ENCODE measurements at regions not wholly inside any gene's neighbourhood (a gene's known extent, or its start where the extent isn't known, plus 50 kb on each side); places are given as distances from the start of the nearest gene placed in this dataset.

GRCh38 chr18:37669991-37670534 lies 104.5 kb upstream of the CELF4 start:
- POLR2A ChIA-PET (ENCODE audit: unreplicated experiment) = no interaction called here
- no peak for DNase-seq

GRCh38 chr18:37668971-37669747 lies 103.6 kb upstream of the CELF4 start:
- Histone ChIP-seq H4K20me1 (ENCODE audit: low read length) (no peaks in the 10 kb centered on the region), H3K9ac (ENCODE audit: low read length) (no peak overlapping the region), H2AFZ (ENCODE audit: low read length) (no peak overlapping the region), H3K27ac (ENCODE audit: low read length) (no peak overlapping the region), H3K36me3 (ENCODE audit: low read depth, low read length) (no peaks in the 10 kb centered on the region), H3K4me3 (ENCODE audit: low read length) (no peak overlapping the region), H3K9me3 (ENCODE audit: low read length) (no peaks in the 10 kb centered on the region), H3F3A (ENCODE audit: low read length, unreplicated experiment) (no peaks in the 10 kb centered on the region), H3K9me2 (replicated peaks; ENCODE audit: low read length) (no peaks in the 10 kb centered on the region), H3K4me2 (ENCODE audit: low read length) (no peak overlapping the region), H3K4me1 (ENCODE audit: insufficient read depth, low read length) (no peaks in the 10 kb centered on the region), H3K79me2 (ENCODE audit: low read length) (no peaks in the 10 kb centered on the region), H3K27me3 (ENCODE audit: low read length) (no peaks in the 10 kb centered on the region)
- ATAC-seq = no peak
- POLR2A ChIA-PET (ENCODE audit: unreplicated experiment) = no interaction called here
- no peak for DNase-seq
- CTCF ChIA-PET = no interaction called here
- no TSS peak for BruUV-seq (replicated peaks)
- no peak for TF ChIP-seq EZH2phosphoT487 (IDR thresholded peaks at IDR 0.05; ENCODE audit: borderline replicate concordance, low read length)
- TF ChIP-seq EZH2 (IDR thresholded peaks at IDR 0.05; ENCODE audit: low read length, unreplicated experiment) = no peak
- TF ChIP-seq, protein P1, sequence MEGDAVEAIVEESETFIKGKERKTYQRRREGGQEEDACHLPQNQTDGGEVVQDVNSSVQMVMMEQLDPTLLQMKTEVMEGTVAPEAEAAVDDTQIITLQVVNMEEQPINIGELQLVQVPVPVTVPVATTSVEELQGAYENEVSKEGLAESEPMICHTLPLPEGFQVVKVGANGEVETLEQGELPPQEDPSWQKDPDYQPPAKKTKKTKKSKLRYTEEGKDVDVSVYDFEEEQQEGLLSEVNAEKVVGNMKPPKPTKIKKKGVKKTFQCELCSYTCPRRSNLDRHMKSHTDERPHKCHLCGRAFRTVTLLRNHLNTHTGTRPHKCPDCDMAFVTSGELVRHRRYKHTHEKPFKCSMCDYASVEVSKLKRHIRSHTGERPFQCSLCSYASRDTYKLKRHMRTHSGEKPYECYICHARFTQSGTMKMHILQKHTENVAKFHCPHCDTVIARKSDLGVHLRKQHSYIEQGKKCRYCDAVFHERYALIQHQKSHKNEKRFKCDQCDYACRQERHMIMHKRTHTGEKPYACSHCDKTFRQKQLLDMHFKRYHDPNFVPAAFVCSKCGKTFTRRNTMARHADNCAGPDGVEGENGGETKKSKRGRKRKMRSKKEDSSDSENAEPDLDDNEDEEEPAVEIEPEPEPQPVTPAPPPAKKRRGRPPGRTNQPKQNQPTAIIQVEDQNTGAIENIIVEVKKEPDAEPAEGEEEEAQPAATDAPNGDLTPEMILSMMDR (conservative IDR thresholded peaks at IDR 0.05; ENCODE audit: low read depth, low read length) = no peak
- intact Hi-C loops (cut with micrococcal nuclease) = no loop called here

More at GRCh38 chr18:37669991-37670534, 104.5 kb upstream of the CELF4 start:
- H3K79me2 ChIP-seq (ENCODE audit: low read length) = no peaks in the 10 kb centered on the region
- H3K27me3 ChIP-seq (ENCODE audit: low read length) = no peaks in the 10 kb centered on the region
- no peak for ATAC-seq
- H3K4me1 ChIP-seq (ENCODE audit: insufficient read depth, low read length) = no peaks in the 10 kb centered on the region
- no peak overlapping the region for H3K9ac ChIP-seq (ENCODE audit: low read length)
- H2AFZ ChIP-seq (ENCODE audit: low read length) = no peak overlapping the region
- no peaks in the 10 kb centered on the region for H3K9me2 ChIP-seq (replicated peaks; ENCODE audit: low read length)
- H3K36me3 ChIP-seq (ENCODE audit: low read depth, low read length) = no peaks in the 10 kb centered on the region
- TF ChIP-seq, protein P1 (conservative IDR thresholded peaks at IDR 0.05; ENCODE audit: low read depth, low read length) = no peak
- no peak for TF ChIP-seq EZH2 (IDR thresholded peaks at IDR 0.05; ENCODE audit: low read length, unreplicated experiment)
- TF ChIP-seq EZH2phosphoT487 (IDR thresholded peaks at IDR 0.05; ENCODE audit: borderline replicate concordance, low read length) = no peak
- intact Hi-C loops (cut with micrococcal nuclease) = no loop called here
- H4K20me1 ChIP-seq (ENCODE audit: low read length) = no peaks in the 10 kb centered on the region
- CTCF ChIA-PET = no interaction called here
- H3F3A ChIP-seq (ENCODE audit: low read length, unreplicated experiment) = no peaks in the 10 kb centered on the region
- H3K9me3 ChIP-seq (ENCODE audit: low read length) = no peaks in the 10 kb centered on the region
- no TSS peak for BruUV-seq (replicated peaks)
- no peak overlapping the region for H3K4me2 ChIP-seq (ENCODE audit: low read length)
- no peak overlapping the region for H3K4me3 ChIP-seq (ENCODE audit: low read length)
- H3K27ac ChIP-seq (ENCODE audit: low read length) = no peak overlapping the region

- Histone ChIP-seq H3K9ac (ENCODE audit: low read length) (no peak overlapping the region), H4K20me1 (ENCODE audit: low read length) (no peaks in the 10 kb centered on the region), H3K4me3 (ENCODE audit: low read length) (no peak overlapping the region), H3F3A (ENCODE audit: low read length, unreplicated experiment) (no peaks in the 10 kb centered on the region), H3K4me1 (ENCODE audit: insufficient read depth, low read length) (no peaks in the 10 kb centered on the region), H2AFZ (ENCODE audit: low read length) (no peak overlapping the region), H3K79me2 (ENCODE audit: low read length) (no peaks in the 10 kb centered on the region), H3K36me3 (ENCODE audit: low read depth, low read length) (no peaks in the 10 kb centered on the region), H3K4me2 (ENCODE audit: low read length) (no peak overlapping the region), H3K27ac (ENCODE audit: low read length) (no peak overlapping the region), H3K9me3 (ENCODE audit: low read length) (no peaks in the 10 kb centered on the region), H3K27me3 (ENCODE audit: low read length) (no peaks in the 10 kb centered on the region), H3K9me2 (replicated peaks; ENCODE audit: low read length) (no peaks in the 10 kb centered on the region)
- ChIA-PET POLR2A (ENCODE audit: unreplicated experiment) (no interaction called here), CTCF (no interaction called here)
- intact Hi-C loops (cut with micrococcal nuclease) = no loop called here
- BruUV-seq (replicated peaks) = no TSS peak
- no peak for DNase-seq
- no peak for ATAC-seq
- no peak for TF ChIP-seq EZH2 (IDR thresholded peaks at IDR 0.05; ENCODE audit: low read length, unreplicated experiment)
- no peak for TF ChIP-seq EZH2phosphoT487 (IDR thresholded peaks at IDR 0.05; ENCODE audit: borderline replicate concordance, low read length)
- TF ChIP-seq, protein P1 (conservative IDR thresholded peaks at IDR 0.05; ENCODE audit: low read depth, low read length) = no peak
These were observed 102.2 kb upstream of the CELF4 start for GRCh38 chr18:37667836-37668235.
